ENCODE measurements at regions not wholly inside any gene's neighbourhood (a gene's known extent, or its start where the extent isn't known, plus 50 kb on each side); places are given as distances from the start of the nearest gene placed in this dataset.

DNA sequence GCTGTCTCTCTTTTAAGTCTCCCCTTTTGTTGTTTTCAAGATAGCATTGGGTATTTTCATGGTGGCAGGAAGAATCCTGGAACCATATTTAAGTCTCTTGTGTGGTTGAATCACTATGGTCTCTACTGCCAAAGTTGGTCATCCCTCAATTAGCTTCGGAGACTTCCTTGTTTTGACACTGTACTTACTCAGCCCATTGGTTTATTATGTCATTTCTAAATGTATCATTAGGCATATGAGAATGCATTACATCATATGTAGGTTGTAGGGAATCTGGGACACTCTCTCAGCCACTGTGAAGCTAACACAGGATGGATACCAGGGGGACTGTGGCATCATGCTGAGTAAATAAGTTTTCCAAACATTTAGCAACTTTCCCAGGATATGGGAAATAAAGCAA, 211.8 kb downstream of the DTHD1 start:
- DNase-seq: no peak

DNA sequence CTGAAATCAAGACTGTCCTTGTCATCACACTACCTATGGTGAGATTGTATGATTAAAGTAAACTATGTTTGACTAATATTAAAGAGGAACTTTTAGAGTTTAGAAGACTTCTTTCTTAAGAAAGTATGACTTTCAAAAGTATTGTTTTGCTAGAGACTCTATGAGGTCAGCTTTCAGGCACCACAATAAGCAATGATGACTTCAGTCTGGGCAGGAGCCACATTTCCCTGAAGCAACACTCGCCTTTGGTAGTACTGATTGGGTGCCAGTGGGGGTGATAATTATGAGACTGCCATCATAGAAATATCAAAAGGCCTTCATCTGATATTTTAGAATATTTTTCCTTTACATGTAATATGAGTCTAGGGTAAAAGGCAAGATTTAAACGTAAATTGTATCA, 212.6 kb downstream of the DTHD1 start:
- no peak for DNase-seq

DNA sequence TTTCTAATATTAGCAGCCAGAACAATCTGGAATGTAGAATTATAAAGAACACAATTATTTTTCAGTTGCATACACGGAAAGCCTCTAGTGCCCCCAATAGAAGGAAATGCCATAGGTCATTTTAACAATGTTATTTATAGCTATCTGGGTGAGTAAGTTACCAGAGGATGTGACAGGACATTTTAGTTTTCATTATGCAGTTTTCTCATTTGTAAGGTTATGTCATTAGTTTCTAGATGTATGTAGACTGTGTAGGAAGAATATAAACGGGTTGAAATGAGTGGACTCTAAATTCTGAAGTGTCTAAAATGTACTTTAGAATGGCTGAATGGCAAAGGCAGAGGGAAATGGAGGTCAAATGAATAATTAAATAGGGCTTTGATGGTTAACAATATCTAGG, 213.3 kb downstream of the DTHD1 start:
- DNase-seq: no peak

DNA sequence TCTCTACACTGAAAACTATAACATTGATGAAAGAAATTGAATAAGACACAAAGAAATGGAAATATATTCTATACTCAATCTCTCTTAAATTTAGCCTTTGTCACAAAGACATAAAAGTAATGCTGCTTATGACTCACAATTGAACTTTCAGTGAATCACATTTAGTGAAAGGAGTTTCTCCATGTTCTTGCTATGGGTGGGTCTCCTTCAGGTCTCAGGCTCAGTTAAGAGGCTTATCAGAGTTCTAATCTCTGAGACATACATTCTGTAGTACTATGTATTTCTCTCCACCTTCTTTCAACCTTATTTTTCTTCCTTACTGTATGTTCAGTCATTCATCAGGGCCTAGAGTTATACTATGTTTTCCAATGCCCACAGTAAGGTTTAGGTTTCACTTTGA, 220.9 kb downstream of the DTHD1 start:
- DNase-seq: no peak

DNA sequence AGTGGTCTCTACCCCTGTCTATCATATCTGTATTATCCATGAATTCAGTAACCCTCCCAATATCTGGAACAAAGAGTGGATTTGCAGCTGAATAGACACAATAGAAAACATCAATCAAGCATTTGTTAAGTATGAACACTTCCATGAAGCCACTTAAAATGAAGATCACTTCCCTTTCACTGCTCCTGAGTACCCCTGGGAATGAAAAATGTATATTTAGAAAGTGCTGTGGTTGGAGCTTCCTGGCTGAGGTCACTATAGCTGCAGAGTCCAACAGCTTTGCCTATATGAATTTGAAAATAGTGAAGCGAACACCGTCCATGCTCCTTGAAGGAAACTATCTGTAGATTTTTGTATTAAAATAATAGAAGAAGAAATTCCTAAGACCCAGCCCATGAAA, 227.0 kb downstream of the DTHD1 start:
- no peak for DNase-seq

DNA sequence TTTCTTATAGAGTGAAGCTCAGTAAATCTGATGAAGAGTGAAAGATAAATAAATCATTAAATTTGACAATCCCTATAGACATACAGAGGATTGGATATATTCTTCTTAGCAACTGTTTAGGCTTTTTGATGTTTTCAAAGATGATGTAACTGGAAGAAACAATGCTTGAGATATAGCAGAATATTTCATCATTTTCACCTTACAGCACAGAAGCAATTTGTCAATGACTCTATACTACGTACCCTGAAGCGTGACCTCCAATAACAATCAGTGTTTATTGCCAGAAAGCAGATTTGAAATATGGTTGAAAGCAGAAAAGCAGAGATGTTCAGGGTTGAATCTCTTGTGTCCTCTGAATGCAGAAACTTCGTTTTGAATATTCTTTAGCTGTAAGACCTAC, 228.4 kb downstream of the DTHD1 start:
- DNase-seq: no peak

DNA sequence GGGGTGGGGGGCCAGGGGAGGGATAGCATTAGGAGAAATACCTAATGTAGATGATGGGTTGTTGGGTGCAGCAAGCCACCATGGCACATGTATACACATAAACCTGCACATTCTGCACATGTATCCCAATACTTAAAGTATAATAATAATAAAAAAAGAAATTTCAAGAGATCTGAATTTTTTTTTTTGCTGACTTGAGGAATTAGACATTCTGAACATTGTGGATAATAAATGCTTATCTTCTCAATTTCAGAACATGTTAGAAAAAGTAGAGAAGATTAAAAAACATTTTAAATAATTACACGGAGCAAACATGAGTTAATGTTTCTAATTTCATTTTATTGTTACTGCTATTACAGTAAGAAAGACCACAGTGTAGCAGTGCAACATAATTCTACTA, 230.4 kb downstream of the DTHD1 start:
- no peak for DNase-seq

DNA sequence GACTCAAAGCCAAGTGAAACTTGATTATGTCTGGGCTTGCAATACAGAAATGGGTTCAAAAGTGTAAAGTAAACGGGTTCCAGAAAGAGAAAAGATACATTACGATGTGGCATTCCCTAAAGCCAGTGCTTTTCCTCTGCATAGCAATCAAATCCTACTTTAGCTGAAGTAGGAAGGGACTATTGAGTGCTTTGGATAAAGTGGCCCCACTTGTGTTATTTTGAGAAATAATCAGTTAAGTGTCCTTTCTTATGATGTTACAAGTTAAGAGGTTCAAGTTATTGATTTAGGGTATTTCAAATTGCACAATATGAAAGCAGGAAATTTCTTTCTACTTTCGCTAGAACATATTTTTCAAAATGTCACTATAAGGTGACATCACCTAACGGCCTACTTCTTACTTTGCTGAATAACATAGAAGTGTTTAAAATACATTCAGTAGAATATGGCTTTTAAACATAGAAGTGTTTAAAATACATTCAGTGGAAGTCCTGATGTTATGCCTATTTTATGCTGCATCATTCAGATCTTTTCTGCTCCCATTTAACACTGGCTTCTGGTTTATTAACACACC, 235.2 kb downstream of the DTHD1 start:
- no peak for DNase-seq

DNA sequence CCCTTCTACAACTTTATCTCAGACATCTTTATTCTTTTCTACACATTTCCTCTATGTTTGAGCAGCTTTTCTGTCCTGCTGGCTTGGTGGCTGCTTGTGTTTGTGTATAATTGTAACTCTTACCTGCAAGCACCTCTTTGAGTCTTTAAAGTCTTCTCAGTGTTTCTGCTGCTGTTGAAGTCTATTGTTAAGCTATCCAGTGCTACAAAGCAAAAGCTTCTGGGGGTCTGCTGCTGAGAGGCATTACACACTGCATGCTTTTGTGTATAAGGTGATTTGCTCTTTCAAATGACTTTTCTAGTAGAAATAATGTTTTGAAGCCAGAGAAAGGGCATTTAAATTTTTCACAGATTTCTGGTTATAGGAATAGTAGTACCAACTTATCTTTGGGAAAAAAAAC, 241.8 kb downstream of the DTHD1 start:
- no peak for DNase-seq

DNA sequence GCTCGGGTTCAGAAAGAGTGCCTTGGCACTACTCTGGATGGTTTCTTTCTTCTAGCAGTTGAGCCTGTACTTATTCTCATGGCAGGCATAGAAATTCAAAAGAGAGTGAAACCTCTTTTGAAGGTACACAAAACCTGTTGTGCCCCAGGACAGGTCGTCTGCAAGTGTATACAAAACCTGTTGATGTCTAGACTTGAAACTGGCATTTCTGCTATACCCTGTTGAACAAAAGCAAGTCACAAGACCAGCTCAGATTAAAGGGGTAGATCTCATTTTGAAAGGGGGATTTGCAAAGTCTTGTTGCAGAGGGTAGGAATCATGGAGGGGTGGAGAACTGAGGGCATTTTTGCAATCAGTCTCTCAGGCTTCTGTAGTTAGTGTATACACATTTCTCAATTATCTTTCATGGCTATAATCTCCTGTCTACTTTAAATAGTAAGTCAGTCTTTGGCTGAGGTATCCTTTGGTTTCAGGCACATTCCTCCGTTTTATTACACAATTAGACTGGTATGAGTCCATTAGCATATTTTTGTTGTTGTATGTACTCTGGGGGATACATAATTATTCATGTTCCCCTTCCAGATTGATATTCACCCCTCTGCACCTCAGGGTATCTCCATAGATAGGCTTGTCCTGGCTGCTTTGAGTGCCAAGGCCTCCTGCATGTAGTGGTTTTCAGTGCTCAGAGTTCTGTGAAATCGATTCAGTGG, 251.4 kb downstream of the DTHD1 start:
- no peak for DNase-seq

DNA sequence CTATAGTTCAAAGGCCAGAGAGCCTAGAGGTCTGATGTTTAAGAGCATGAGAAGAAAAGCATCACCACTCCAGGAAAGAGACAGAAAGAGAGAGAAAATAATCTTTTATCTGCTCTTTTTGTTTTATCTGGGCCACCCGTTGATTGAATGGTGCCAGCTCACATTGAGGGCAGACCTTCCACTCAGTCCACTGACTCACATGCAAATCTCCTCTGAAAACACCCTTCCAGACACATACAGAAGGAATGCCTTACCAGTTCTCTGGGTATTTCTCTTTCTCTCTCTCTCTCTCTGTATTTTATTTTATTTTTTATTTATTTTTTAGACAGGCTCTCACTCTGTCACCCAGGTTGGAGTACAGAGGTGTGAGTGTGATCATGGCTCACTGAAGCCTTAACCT, 252.5 kb downstream of the DTHD1 start:
- DNase-seq: no peak

DNA sequence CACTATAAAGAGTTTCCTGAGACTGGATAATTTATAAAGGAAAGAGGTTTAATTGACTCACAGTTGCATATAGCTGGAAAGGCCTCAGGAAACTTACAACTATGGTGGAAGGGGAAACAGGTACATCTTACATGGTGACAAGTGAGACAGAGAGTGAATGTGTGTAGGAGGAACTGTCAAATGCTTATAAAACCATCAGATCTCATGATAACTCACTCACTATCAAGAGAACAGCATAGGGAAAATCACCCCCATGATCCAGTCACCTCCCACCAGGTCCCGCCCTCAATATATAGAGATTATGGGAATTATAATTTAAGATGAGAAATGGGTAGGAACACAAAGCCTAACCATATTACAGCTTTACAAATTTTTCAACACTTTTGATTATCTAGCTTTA, 266.0 kb downstream of the DTHD1 start:
- no peak for DNase-seq

DNA sequence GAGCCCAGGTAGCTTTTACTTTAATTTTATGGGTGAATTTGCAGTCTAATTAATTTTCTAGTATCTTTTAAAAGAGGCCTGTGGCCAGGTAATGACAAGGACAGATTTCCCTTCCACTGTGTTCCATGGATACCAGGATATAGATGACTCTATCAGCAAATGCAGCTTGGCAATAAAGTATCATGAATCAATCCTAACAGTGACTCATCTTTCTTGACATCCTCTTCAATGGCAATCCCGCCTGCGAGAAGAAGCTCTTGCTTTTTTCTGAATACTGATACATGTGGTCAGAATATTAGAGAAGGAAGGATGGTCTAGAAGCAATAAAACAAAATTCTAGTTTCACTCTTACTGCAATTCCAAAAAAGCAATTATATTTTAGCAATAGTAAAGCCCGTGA, 267.8 kb downstream of the DTHD1 start:
- DNase-seq: no peak

DNA sequence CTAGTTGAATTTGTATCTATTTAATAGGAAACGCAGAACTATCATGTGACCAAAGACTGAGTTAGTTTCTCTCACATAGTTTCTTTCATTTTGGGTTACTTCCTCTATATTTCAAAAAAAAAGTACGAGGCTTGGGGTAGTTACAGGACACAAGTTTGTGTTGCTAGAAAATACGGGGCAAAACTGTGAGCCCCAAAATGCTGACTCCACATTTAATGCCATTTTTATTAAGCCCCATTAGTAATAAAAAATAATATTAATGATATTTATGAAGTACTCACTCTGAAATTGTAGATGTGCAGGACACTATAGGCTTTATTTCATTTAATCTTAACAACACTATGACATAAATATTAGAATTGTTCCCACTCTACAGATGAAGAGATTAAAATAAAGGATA, 268.6 kb downstream of the DTHD1 start:
- DNase-seq: no peak

DNA sequence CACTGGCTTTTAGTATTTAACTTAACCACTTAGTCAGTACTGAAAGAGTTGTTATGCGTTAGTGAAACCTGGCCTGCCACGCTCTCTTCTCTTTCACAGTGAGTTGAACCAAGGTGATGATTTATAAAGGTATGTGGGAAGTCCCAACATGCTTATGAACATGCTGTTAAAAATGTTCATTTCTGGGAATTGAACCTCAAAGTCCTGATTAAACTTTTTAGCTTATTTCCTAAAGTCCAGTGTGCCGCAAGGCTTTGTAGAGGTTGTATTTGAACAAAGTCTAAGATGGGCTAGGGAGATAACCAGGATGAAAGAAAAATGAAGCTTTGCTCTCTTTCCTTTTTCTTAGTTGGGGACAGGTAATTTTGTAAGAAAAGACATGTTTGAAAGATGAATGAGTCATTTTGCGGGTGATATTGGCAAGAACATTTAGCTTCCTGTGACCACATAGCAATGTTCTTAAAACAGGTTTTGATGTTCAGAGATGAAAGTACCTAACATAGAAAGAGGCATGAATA, 270.3 kb downstream of the DTHD1 start:
- DNase-seq: no peak

DNA sequence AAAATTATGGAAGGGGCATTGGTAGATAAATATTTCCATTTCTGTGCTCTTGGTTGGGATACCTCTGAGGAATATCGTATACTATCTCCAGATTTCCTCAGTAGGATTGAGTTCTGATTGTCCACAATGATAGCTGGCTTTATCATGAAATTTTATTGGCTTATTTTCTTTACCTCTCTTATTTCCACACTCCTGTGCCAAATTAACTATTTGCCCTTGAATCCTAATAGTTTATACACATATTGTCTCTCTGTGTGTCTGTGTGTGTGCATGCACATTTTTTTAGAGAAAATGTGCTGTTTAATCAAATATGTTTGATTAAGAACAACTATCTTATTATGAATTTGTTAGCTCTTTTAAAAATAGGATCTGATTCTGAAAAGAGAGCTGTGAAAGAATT, 271.6 kb downstream of the DTHD1 start:
- DNase-seq: no peak

DNA sequence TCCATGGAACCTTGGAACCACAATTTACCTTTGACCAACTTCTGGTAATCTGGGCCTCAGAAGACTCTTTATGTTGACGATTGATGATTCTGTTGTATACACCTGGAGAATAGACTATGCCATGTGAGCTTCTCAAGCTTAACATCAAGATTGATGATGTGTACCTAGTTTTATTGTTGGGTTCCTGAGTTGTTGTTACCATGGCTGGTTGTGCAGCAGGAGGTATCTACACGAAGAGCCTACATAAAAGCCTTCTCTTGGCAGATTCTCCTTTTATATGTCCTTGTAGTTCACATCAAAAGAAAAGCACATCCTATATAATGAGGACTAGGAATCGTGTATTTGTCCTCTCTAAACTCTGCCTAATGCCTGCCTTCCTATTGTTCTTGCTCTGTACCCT, 272.0 kb downstream of the DTHD1 start:
- DNase-seq: no peak

DNA sequence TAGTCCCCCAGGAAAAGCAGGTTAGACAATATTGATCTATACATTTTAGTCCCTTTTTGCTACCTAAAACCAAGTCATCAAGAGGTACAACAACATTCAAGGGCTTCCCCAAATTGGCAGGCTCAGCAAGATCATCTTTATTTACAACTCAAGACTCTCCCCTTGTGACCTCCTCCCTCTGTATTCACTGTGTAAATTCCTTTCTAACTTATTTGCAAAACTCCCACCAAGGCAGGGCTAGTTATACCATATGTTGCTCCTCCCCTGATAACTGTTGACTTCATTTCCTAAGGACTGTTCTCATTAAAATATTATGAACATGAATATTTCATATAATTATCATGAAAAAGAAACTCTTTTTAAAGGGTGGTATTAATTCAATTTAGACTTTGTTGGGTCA, 275.6 kb downstream of the DTHD1 start:
- no peak for DNase-seq

DNA sequence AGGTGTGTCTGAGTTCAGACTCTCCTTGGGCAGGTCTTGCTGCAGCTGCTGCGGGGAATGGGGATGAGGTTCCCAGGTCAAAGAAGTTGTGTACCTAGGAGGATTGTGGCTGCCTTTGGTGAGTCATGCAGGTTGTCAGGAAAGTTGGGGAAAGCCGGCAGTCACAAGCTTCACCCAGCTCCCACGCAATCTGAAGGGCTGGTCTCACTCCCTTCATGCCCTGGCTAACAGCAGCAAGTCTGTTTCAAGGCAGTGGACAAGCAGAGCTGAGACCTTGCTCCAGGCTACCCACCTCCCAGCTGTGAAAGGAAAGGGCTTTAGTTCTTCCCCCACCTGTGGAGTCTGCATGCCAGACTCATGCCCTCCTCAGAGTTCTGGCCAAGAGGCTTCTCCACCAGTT, 287.2 kb downstream of the DTHD1 start:
- DNase-seq: no peak

DNA sequence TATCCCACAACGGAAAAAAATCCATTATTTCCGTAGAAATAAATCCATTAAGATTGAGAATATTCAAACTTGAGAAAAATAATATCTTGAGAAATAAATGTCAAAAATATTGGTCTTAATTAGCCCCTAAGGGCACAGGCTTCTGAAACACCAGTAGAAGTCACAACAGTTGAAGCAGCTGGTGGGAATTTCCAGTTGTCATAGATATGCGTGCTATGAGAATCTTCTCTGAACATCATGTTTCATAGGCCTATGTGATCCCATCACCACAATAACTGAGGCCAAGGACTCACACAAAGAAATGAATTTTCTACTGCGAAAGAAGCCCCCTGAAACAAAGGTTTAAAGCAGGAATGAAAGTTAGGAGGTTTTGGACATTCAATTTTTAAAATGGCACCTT, 292.0 kb downstream of the DTHD1 start:
- no peak for DNase-seq

DNA sequence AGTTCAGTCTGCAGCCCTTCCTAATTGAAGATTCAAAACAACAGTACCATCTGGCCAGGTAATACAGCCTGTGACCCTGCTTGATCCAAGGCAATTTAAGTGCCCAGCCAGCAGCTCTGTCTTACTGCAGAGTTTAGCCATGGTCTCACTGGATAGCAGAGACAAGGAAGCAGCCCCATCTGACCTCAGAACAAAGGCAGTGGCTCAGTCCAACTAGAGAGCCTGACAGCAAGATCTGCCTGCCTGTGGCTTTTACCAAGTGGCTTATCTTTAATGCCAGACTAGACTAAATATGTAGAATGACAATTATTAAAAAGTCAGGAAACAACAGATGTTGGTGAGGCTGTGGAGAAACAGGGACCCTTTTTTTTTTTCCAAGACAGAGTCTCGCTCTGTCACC, 293.4 kb downstream of the DTHD1 start:
- DNase-seq: no peak

DNA sequence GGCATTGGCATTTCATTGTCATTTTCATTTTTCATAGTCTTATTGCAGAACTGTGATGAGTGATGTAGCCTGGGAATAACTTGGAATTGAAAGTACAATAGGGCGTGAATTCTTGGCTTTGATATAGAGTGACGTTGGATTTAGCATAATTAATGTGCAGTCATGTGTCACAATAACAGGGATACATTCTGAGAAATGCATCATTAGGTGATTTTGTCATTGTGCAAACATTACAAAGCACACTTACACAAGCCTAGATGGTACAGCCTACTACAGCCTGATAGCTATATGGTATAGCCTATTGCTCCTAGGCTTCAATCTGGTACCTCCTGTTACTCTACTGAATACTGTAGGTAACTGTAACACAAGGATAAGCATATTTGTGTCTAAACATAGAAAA, 300.8 kb downstream of the DTHD1 start:
- no peak for DNase-seq

DNA sequence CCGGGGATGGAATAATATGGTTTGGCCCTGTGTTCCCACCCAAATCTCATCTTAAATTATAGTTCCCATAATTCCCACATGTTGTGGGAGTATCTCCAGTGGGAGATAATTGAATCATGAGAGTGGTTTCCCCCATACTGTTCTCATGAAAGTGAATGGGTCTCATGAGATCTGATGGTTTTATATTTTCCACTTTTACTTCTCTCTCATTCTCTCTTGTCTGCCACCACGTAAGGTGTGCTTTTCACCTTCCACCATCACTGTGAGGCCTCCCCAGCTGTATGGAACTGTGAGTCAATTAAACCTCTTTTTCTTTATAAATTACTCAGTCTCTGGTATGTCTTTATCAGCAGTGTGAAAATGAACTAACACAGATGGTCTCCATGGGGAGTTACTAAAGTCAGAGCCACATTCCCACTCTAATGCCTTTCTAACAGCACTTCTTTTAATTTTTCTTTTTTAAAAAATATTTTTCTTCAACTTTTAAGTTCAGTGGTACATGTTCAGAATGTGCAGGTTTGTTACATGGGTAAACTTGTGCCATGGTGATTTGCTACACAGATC, 306.6 kb downstream of the DTHD1 start:
- no peak for DNase-seq

DNA sequence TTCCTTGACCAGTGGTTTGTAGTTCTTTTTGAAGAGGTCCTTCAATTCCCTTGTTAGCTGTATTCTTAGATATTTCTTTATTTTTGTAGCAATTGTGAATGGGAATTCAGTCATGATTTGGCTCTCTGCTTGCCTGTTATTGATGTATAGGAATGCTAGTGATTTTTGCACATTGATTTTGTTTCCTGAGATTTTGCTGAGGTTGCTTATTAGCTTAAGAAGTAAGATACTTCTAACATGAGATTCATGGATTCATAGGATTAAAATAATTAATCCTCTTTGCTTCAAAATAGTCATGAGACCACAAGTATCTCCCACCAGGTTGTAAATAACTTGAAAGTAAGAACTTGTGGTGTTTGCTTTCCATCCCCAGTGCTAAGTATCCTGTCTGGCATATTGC, 308.9 kb downstream of the DTHD1 start:
- no peak for DNase-seq

Data from left kidney (tissue), 1 donor.